OCI-LY3 (cell line): ENCODE measurements at regions not wholly inside any gene's neighbourhood (a gene's known extent, or its start where the extent isn't known, plus 50 kb on each side); places are given as distances from the start of the nearest gene placed in this dataset.

Source experiments
- CTCF ChIP-seq: fragments of 200-600, 300-600 bp; sonication (generic); IDR thresholded peaks from 2 replicates; pipeline ENCODE4 v1.5.1; 2014; ENCODE audit warnings: antibody characterized with exemption, low read length, low read depth
- EZH2phosphoT487 ChIP-seq: fragments of 200-600 bp; shearing (Covaris generic); IDR thresholded peaks from 2 replicates; pipeline ENCODE4 v1.6.1; 2018; ENCODE audit warnings: antibody characterized with exemption, mixed run types, low read depth

- TF ChIP-seq CTCF (no peak), EZH2phosphoT487 (no peak)
Measured at GRCh38 chr2:62382122-62382521, 123.9 kb downstream of the TMEM17 start.
